ENCODE measurements at regions not wholly inside any gene's neighbourhood (a gene's known extent, or its start where the extent isn't known, plus 50 kb on each side); places are given as distances from the start of the nearest gene placed in this dataset.

DNA sequence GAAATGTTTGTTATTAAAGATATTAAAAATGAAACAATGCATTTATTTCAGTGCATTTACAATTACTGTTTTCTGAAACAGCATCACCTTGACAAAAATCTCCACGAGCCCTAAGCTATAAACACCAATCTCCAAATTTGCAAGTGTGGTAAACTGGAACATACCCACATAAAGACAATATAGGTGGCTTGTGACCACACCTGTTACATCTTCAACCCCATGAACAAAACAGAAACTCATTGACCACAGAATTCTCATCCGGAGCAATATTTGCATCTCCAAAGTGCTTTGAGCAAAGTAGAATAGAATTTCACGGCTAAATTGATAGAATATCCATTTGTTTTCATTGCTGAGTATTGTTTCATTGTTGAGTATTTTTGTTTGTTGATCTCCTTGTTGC is 375.2 kb upstream of the FLRT2 start:
- TF ChIP-seq, protein P1, sequence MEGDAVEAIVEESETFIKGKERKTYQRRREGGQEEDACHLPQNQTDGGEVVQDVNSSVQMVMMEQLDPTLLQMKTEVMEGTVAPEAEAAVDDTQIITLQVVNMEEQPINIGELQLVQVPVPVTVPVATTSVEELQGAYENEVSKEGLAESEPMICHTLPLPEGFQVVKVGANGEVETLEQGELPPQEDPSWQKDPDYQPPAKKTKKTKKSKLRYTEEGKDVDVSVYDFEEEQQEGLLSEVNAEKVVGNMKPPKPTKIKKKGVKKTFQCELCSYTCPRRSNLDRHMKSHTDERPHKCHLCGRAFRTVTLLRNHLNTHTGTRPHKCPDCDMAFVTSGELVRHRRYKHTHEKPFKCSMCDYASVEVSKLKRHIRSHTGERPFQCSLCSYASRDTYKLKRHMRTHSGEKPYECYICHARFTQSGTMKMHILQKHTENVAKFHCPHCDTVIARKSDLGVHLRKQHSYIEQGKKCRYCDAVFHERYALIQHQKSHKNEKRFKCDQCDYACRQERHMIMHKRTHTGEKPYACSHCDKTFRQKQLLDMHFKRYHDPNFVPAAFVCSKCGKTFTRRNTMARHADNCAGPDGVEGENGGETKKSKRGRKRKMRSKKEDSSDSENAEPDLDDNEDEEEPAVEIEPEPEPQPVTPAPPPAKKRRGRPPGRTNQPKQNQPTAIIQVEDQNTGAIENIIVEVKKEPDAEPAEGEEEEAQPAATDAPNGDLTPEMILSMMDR (IDR thresholded peaks at IDR 0.05; ENCODE audit: insufficient read depth, missing control alignments), result no peak
- no peak for FAIRE-seq
- no peak for DNase-seq (ENCODE audit: insufficient read length, low spot score)

DNA sequence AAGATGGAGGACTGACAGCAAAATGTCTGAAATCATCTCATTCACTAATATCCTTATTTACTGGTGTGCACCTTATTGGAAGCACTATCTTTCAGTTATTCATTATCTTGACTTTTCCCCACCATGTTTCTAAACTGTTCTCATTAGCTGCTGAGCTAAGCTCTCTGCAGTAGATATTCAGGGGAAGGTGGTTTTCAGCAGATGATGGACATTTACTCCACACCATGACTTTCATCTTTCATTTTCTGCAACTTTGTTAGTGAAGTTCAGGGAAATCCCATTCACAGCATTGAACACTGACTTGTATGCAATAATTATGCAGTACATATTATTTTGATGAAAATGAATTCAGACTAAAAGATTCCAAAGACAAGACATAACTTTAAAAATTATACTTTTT is 373.6 kb upstream of the FLRT2 start:
- TF ChIP-seq, protein P1 (IDR thresholded peaks at IDR 0.05; ENCODE audit: insufficient read depth, missing control alignments), result no peak
- DNase-seq (ENCODE audit: insufficient read length, low spot score), result no peak
- FAIRE-seq, result no peak

DNA sequence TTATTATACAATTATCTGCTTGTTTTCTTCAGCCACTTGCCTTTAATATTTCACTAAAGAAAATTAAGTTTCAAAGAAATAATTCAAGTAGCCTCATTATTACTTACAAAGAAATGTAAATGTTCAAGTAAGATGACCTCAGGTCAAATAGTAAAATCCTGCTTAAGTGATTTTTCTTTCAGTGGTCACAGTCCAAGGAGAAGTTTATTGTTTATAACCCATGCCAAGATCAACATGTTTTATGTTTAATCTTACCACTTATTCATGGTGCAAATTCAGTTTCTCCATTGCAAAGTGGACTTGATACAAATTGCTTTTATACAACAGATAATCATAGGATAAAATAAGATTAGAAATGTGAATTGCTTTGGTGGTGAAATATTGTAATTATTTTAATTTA is 370.2 kb upstream of the FLRT2 start:
- TF ChIP-seq, protein P1 (IDR thresholded peaks at IDR 0.05; ENCODE audit: insufficient read depth, missing control alignments), result no peak
- DNase-seq (ENCODE audit: insufficient read length, low spot score) (no peak), FAIRE-seq (no peak)

DNA sequence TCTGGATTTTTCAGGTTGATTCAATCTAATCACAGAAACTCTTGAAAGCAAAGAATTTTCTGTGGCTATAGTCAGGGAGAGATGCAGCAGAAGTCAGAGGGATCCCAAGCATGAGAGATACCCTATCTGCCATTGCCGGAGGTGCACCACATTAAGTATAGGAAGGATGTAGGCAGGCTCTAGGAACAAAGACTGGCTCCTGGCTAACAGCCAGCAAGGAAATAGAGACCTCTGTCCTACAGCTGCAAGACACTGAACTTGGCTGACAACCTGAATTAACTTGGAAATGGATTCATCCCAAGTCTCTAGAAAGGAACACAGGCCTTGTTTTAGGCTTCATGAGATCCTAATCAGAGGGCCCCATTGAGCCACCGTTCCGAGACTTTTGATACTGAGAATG is 364.9 kb upstream of the FLRT2 start:
- TF ChIP-seq, protein P1 (IDR thresholded peaks at IDR 0.05; ENCODE audit: insufficient read depth, missing control alignments), result no peak
- FAIRE-seq (no peak), DNase-seq (ENCODE audit: insufficient read length, low spot score) (no peak)

DNA sequence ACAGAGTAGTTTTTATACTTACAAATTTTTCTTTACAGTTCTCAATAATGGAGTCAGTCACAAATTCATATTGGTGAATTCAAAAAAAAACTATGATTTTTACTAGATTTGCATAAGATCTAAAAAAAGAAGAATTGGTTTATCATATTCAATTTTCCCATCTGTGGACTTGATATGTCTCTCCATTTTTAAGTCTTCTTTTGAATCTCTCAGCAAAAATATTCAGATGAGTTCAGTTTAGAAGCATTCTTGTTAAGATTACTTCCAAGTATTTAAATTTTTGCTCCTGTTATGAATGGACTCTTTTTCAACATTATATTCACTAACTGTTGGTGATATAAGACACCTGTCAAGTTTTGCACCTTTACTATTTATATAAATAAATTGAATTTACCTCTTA is 360.6 kb upstream of the FLRT2 start:
- no peak for FAIRE-seq
- TF ChIP-seq, protein P1 (IDR thresholded peaks at IDR 0.05; ENCODE audit: insufficient read depth, missing control alignments), result no peak
- DNase-seq (ENCODE audit: insufficient read length, low spot score), result no peak

DNA sequence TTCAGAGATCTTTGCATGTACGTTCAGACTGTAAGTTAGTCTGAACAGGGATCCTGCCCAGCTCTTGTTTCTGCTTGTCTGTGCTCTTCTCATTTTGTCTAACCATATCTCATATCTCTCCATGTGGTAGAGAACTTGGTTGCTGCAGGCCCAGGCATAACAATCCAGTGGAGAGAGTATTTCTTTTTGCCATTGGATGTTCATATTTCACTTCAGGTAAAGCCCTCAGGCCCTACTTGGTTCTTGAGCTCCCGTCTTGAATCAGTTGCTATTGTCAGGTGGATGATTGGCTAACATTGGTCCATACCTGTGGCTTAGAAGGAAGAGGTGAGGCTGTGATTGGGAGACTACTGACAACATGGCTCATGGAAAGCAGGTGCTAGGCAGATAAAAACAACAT is 357.7 kb upstream of the FLRT2 start:
- FAIRE-seq, result no peak
- TF ChIP-seq, protein P1 (IDR thresholded peaks at IDR 0.05; ENCODE audit: insufficient read depth, missing control alignments), result no peak
- no peak for DNase-seq (ENCODE audit: insufficient read length, low spot score)

DNA sequence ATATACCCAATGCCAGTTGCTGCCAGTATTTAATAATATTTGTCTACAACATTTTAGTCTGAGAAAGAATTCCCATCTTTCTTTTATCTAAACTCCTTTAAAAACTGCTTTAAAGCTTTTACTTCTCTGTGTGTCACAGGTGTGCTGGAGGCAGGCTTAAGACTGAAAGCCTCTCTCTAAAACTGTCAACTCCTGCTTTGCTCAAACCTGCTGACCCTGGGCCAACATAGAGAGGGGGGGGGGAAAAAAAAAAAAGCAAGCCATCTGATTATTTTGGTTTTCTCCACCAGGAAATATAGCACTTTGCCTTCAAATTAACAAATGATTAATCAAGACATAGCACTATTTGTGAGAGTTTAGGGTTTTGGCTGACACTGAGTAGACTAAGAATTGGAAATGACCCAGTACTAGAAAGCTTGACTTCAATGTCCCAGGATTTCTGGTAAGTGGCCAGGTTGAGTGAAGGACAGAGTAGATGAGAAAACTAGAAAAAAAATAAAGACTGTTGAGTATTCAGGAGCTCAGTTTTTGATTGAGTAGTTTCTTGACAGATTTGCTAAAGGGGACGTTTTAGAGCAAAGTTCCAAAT is 357.0 kb upstream of the FLRT2 start:
- FAIRE-seq, result no peak
- TF ChIP-seq, protein P1 (IDR thresholded peaks at IDR 0.05; ENCODE audit: insufficient read depth, missing control alignments), result no peak
- DNase-seq (ENCODE audit: insufficient read length, low spot score), result no peak
